ENCODE measurements at regions not wholly inside any gene's neighbourhood (a gene's known extent, or its start where the extent isn't known, plus 50 kb on each side); places are given as distances from the start of the nearest gene placed in this dataset.

DNA sequence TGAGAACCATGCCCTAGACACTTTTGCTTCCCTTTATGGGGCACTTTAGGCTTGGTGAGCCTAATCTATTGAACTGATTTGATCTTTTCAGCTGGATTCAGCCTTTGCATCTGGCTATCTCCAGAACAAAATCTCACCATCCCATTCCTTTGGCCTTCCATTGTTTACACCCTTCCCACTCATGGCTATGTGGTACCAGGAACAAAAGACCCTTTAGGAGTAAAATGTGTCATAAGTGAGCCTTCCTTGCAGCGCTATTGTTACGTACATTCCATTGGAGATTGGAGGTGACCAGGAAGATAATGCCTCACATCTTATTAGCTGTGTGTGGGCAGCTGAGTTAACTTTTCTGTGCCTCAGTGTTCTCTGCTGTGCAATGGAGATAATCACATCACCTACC is 188.4 kb downstream of the SATB1 start:
- no peak overlapping the region for H2AFZ ChIP-seq (ENCODE audit: low read depth, low read length, severe bottlenecking)
- H3K9me3 ChIP-seq (ENCODE audit: insufficient read depth, low read length), result no peaks in the 10 kb centered on the region
- H3F3A ChIP-seq (ENCODE audit: insufficient read depth), result no peaks in the 10 kb centered on the region
- no peak overlapping the region for H3K9ac ChIP-seq (ENCODE audit: low read length)
- H3K36me3 ChIP-seq (ENCODE audit: low read length), result no peaks in the 10 kb centered on the region
- H3K9me2 ChIP-seq (replicated peaks; ENCODE audit: insufficient read depth, low read length), result no peaks in the 10 kb centered on the region
- H3K27me3 ChIP-seq (ENCODE audit: low read length), result peaks cover 4% of the 10 kb centered on the region; the same call in 1 of the 2 replicates
- TF ChIP-seq, protein P1, sequence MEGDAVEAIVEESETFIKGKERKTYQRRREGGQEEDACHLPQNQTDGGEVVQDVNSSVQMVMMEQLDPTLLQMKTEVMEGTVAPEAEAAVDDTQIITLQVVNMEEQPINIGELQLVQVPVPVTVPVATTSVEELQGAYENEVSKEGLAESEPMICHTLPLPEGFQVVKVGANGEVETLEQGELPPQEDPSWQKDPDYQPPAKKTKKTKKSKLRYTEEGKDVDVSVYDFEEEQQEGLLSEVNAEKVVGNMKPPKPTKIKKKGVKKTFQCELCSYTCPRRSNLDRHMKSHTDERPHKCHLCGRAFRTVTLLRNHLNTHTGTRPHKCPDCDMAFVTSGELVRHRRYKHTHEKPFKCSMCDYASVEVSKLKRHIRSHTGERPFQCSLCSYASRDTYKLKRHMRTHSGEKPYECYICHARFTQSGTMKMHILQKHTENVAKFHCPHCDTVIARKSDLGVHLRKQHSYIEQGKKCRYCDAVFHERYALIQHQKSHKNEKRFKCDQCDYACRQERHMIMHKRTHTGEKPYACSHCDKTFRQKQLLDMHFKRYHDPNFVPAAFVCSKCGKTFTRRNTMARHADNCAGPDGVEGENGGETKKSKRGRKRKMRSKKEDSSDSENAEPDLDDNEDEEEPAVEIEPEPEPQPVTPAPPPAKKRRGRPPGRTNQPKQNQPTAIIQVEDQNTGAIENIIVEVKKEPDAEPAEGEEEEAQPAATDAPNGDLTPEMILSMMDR (IDR thresholded peaks at IDR 0.05; ENCODE audit: insufficient read depth, low read length, poor library complexity, severe bottlenecking), result no peak
- TF ChIP-seq EZH2phosphoT487 (conservative IDR thresholded peaks at IDR 0.05; ENCODE audit: low read length), result no peak
- no peak overlapping the region for H3K27ac ChIP-seq (ENCODE audit: low read depth, low read length)
- no peak overlapping the region for H3K4me2 ChIP-seq (ENCODE audit: low read depth, low read length, poor library complexity, severe bottlenecking)
- H3K79me2 ChIP-seq (ENCODE audit: insufficient read depth, low read length), result no peaks in the 10 kb centered on the region
- H4K20me1 ChIP-seq (ENCODE audit: low read depth, low read length), result no peaks in the 10 kb centered on the region
- no peak overlapping the region for H3K4me3 ChIP-seq (ENCODE audit: insufficient read depth, low read length, poor library complexity, severe bottlenecking)

DNA sequence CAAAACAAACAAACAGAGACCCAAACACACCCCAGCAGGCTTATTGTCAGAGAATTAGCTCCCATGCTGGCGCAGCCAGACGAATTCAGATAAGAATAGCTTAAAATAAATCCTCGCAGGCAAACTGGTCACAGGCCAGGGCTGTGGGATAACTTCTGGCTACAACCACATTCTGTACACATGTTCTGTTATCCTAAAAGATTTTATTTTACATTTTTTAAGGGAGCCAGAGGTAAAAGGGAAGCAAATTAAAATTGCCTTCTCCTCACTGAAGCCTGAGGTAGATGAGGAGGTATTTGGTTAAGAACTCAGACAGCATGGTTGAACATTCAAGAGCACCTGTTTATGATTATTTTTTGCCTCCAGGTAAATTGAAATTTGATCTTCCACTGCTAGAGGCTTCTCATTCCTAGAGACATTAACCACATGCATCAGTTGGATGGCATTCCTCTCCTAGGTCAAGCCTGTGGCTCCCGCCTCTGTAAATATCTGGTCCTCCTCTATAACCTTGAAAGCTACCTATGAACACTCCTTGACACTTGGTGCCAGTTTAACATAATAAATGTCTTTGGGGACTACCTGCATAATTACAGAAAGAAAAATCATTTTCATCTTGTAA is 190.3 kb downstream of the SATB1 start:
- H3K4me2 ChIP-seq (ENCODE audit: low read depth, low read length, poor library complexity, severe bottlenecking), result no peak overlapping the region
- no peak overlapping the region for H2AFZ ChIP-seq (ENCODE audit: low read depth, low read length, severe bottlenecking)
- H3K27ac ChIP-seq (ENCODE audit: low read depth, low read length), result no peak overlapping the region

DNA sequence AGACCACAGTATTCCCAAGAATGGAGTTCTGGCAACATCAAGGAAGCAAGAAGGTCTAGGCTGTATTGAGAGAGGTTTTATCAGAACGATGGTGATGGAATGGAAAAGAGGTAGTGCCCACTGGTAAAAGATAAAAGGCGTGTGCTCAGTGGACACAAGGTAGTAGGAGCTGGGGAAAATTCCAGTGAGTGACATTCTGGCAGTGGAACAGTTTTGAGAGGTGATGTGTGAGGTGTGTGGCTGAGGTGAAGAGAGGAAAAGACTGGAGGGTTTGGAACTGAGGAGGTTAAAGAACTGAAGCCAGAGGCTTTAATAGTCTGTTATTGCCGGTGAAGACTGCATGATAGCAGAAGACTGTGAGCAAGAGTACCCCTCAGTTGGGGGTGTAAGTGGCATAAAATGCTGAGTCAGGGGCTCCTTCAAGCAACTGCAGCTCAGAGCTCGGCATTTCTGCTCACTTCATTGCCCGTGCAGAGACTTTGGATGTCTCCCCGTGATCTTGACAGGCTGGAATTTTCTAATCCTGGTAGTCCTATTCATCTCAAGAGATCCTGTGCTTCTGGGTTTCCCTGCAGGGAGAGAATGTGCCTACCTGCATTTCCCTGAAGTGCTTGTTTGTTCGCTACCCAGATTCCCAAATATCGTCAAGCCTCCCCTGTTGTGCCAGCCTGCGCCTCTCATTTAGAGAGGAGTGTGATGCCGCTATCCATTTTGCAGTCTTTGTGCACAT is 191.0 kb downstream of the SATB1 start:
- no peaks in the 10 kb centered on the region for H3F3A ChIP-seq (ENCODE audit: insufficient read depth)
- no peak overlapping the region for H3K4me2 ChIP-seq (ENCODE audit: low read depth, low read length, poor library complexity, severe bottlenecking)
- no peak overlapping the region for H3K9ac ChIP-seq (ENCODE audit: low read length)
- H3K79me2 ChIP-seq (ENCODE audit: insufficient read depth, low read length), result no peaks in the 10 kb centered on the region
- TF ChIP-seq, protein P1 (IDR thresholded peaks at IDR 0.05; ENCODE audit: insufficient read depth, low read length, poor library complexity, severe bottlenecking), result no peak
- TF ChIP-seq EZH2phosphoT487 (conservative IDR thresholded peaks at IDR 0.05; ENCODE audit: low read length), result no peak
- H3K4me3 ChIP-seq (ENCODE audit: insufficient read depth, low read length, poor library complexity, severe bottlenecking), result no peak overlapping the region
- no peaks in the 10 kb centered on the region for H3K36me3 ChIP-seq (ENCODE audit: low read length)
- H3K9me3 ChIP-seq (ENCODE audit: insufficient read depth, low read length), result no peaks in the 10 kb centered on the region
- H2AFZ ChIP-seq (ENCODE audit: low read depth, low read length, severe bottlenecking), result no peak overlapping the region
- no peaks in the 10 kb centered on the region for H4K20me1 ChIP-seq (ENCODE audit: low read depth, low read length)
- H3K27ac ChIP-seq (ENCODE audit: low read depth, low read length), result no peak overlapping the region
- H3K9me2 ChIP-seq (replicated peaks; ENCODE audit: insufficient read depth, low read length), result no peaks in the 10 kb centered on the region
- no peaks in the 10 kb centered on the region for H3K27me3 ChIP-seq (ENCODE audit: low read length)

More for the DNA sequence above, 190.3 kb downstream of the SATB1 start:
- Histone ChIP-seq H3K9me3 (ENCODE audit: insufficient read depth, low read length) (no peaks in the 10 kb centered on the region), H3K4me3 (ENCODE audit: insufficient read depth, low read length, poor library complexity, severe bottlenecking) (no peak overlapping the region), H3K36me3 (ENCODE audit: low read length) (no peaks in the 10 kb centered on the region), H3K9me2 (replicated peaks; ENCODE audit: insufficient read depth, low read length) (no peaks in the 10 kb centered on the region), H3K27me3 (ENCODE audit: low read length) (peaks cover 4% of the 10 kb centered on the region; the same call in 1 of the 2 replicates), H4K20me1 (ENCODE audit: low read depth, low read length) (no peaks in the 10 kb centered on the region), H3K79me2 (ENCODE audit: insufficient read depth, low read length) (no peaks in the 10 kb centered on the region), H3K9ac (ENCODE audit: low read length) (no peak overlapping the region), H3F3A (ENCODE audit: insufficient read depth) (no peaks in the 10 kb centered on the region)
- TF ChIP-seq, protein P1 (IDR thresholded peaks at IDR 0.05; ENCODE audit: insufficient read depth, low read length, poor library complexity, severe bottlenecking), result no peak
- no peak for TF ChIP-seq EZH2phosphoT487 (conservative IDR thresholded peaks at IDR 0.05; ENCODE audit: low read length)

Data from SU-DHL-6 (cell line).